GM18517 (cell line): ENCODE measurements at regions not wholly inside any gene's neighbourhood (a gene's known extent, or its start where the extent isn't known, plus 50 kb on each side); places are given as distances from the start of the nearest gene placed in this dataset.
"Not testable (repeated sequence)": the region's sequence is repeated elsewhere in the genome, so short reads cannot be mapped to it uniquely, and the experiment has no call there.

Experiments used
- ATAC-seq: cut with Tn5 transposase; IDR thresholded peaks from one replicate; pipeline ENCODE4 v1.9.1; 2021; ENCODE audit warnings: mild to moderate bottlenecking, moderate library complexity; ENCODE audit not compliant: unreplicated experiment

GRCh38 chr2:71926876-71927756 is 220.5 kb downstream of the CYP26B1 start:
- ATAC-seq, result no peak

GRCh38 chr2:71926089-71926447 is 221.6 kb downstream of the CYP26B1 start:
- no peak for ATAC-seq

DNA sequence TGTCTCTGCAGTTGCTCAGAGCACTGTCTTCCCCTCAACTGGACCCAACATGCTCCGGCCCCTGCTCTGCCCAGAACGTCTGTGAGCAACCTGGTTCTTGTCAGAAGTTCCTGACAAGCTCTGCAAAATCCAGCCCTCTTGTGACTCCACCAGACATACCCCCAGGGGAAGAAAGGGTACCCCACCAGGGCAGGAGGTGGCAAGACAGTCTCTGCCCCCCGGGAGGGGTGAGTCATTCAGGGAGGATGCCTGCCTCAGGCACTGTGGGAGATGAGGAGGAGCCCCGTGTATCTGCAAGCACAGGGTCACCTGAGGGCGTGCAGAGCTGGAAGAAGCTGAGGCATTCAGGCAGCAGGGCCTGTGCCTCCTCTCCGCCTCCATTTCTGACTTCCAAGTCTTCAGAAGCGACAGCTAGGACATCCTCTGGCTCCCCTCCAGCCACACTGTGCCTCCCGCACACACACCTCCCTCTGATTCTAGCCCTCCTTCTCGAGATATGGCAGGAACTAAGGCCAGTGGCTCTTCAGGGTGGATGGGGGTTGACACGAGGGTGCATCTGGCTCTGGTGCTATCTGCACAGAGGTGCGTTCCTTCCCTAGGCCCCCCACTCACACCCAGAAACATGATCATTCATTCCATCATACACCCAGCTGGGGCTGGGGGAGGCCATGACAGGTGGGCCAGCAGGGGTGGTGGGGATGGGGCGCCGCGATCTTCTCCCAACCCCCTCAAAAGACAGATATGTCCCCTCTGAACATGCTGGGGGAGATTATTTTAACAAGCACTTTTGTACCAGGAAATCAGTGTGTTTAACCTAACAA is 222.2 kb downstream of the CYP26B1 start:
- no peak for ATAC-seq

- ATAC-seq, result peak; percentile 57
Measured at GRCh38 chr2:71923887-71924533, 223.7 kb downstream of the CYP26B1 start.

DNA sequence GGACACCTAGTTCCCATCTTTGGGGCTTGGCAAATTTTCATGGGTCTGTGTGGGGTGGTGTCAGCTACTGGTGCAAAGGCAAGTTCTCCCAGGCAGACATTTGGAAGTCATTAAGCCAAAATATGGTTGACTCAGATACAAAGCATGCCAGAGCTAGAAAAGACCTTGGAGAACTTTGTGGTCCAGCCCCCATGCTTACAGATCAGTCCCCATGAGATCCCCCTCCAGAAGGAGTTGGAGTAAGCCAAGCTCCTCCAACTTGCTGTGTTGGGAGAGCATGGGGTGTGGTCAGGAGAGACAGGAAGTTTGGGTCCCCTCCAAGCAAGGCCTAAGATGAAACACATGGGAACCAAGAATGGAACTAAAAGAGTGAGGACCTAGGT is 224.5 kb downstream of the CYP26B1 start:
- no peak for ATAC-seq

GRCh38 chr2:71922499-71923142 is 225.0 kb downstream of the CYP26B1 start:
- no peak for ATAC-seq

DNA sequence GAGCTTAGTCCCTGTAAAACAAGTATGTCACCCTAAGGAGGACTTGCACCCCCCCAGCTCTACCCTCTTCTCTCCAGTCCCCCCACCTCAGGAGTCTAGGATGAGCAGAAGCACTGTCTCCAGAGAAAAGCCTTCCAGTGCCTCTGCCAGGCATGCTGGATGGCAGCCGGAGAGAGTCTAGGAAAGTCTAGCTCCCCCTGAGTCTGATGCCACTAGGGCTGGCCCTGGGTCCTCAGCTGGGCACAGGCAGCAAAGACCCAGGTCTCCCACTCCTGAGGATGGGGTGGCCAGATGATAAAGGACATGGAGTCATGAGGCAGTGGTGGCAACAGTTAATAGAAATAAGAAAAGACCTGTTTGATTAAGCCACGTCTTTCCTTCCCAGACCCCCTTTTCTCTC is 225.6 kb downstream of the CYP26B1 start:
- ATAC-seq, result no peak

DNA sequence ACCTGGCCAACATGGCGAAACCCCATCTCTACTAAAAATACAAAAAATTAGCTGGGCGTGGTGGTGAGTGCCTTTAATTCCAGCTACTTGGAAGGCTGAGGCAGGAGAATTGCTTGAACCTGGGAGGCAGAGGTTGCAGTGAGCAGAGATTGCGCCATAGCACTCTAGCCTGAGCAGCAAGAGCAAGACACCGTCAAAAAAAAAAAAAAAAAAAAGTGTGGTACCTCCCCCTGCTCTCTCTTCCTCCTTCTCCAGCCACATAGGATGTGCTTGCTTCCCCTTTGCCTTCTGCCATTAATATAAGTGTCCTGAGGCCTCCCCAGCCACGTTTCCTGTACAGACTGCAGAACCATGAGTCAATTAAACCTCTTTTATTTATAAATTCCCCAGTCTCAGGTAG is 226.8 kb downstream of the CYP26B1 start:
- not testable (repeated sequence) for ATAC-seq

DNA sequence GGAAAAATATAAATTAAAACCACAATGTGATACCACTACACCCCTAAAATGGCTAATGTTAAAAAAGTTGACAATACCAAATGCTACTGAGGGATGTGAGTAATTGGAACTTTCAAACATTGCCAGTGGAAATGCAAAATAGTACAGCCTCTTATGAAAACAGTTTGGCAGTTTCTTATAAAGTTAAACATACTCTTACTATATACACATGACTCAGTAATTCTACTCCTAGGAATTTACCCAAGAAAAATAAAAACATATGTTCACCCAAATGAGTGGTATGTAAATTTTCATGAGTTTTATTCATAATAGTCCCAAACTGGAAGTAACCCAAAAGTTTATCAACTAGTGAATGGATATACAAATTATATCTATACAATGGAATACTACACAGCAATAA is 228.0 kb downstream of the CYP26B1 start:
- no peak for ATAC-seq

GRCh38 chr2:71910277-71910676 is 237.4 kb downstream of the CYP26B1 start:
- ATAC-seq, result no peak

GRCh38 chr2:71908798-71909197 is 238.9 kb downstream of the CYP26B1 start:
- ATAC-seq, result no peak

DNA sequence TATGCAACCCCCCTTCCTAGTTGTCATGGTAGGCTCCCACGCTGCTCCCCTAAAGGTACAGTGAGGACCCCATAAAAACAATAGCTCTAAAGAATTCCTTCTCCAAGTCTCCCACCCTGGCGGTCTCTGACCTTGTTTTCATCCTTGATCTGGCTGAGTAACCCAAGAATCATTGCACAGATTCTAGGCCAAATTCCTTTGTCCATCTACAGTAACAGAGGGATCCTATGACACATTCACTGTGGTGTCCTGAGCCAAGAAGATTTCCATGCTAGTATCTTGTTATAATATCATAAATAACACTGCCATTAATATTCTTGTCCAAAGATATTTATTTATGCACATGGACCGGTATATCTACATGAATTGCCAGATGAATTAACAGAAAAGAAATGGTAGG is 240.2 kb downstream of the CYP26B1 start:
- ATAC-seq, result no peak

GRCh38 chr2:71906357-71906973 is 241.2 kb downstream of the CYP26B1 start:
- ATAC-seq, result no peak

DNA sequence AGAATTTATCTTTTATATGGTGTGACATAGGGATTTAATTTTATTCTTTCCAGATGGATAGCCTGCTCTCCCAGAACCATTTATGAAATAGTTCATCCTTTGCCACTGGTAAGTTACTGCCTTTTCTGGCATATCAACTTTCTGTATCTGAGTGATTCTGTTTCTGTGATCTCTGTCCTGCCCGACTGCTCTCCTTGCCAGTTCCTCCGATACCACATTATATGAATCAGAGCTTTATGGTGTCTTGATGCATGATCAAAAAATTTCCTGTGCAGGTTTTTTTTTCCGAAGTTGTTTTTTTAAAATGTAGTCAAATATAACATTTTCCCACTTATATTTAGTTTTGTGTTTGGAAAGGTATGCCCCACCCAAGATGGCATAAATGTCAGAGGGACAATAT is 242.5 kb downstream of the CYP26B1 start:
- ATAC-seq, result no peak

DNA sequence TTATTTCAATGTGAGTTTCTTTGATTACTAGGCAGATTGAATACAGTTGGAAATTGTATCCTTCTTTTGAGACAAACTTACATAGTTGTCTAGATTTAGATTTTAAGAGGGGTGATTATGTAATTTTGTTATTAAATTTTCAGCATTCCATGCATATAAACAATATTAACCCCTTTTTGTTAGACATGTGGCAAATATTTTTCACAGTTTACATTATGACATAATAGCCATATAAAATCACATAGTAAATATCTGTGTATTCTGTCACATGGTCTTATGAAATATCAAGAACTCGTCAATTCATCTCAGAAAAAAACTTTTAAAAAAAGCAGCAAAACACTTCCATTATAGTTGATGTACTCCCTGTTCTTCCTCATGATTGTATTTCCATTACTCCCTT is 243.8 kb downstream of the CYP26B1 start:
- ATAC-seq, result no peak

- ATAC-seq, result no peak
Measured at GRCh38 chr2:71901466-71901865, 246.2 kb downstream of the CYP26B1 start.

DNA sequence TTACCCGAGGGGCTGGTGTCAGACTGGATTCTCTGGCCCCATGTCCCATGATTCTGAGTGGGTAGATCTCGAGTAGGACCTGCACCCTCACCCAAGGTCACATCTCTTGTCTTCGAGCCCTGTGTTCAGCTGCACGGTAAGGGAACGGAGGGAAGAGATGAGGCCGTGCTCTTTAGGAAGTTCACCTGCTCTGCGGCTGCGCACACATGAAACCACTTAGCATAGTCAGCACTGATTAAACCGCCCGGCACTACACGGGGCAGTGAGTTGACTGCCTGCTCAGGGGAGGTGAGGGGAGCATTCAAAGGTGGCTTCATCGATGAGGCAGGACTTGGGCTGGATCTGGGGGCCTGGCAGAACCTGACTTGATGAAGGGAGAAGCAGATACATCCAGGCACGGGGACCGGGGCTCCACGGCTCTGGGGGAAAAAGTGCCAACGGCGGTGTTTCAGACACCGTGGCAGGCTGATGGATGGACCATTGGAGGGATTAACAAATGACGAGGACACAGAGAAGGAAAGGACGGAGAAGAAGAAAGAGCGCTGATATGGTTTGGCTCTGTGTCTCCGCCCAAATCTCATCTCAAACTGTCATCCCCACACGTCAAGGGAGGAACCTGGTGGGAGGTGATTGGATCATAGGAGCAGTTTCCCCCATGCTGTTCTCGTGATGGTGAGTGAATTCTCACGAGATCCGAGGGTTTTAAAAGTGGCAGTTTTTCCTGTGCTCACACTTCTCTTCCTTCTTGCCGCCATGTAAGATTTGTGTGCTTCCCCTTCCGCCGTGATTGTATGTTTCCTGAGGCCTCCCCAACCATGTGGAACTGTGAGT is 248.6 kb downstream of the CYP26B1 start:
- ATAC-seq, result no peak

DNA sequence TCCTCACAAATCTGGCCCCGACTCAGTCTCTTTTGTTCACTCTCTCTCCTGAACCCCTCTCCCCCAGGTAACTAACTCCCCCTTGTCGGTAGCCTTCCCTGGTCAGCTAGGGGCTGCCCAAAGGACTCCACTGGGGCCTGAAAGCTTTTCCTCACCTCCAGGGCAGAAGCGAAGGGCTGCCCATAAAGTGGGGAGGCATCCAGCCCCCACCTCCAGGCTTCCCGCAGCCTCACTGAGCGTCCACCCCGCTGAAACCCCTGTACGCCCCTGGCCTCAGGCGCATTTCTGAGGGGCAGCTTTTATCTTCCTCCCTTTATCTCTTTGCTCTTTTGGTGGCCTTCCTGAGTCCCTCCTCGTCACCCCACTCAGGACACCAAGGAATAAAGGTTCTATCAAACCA is 249.3 kb downstream of the CYP26B1 start:
- ATAC-seq, result no peak

DNA sequence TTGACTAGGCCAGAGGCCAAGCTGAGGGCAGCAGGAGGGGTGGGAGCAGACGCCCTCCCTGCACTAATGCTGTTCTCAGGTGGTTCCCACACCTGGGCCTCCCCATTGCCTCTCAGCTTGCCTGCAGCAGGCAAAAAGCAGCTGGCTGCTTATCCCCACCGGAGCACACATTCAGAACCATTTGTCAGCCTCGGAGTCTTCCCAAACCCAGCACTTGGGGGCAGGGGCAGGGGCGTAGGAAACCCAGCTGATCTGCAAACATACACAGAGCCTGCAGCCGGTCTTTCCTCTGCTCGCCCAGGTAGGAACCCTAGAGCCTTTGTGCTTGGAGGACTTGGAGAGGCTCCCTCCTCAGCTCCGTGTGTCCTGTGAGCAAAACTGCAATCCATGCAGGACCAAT is 249.8 kb downstream of the CYP26B1 start:
- no peak for ATAC-seq

GRCh38 chr2:71897137-71897480 is 250.6 kb downstream of the CYP26B1 start:
- ATAC-seq, result no peak
